Heart left ventricle (tissue), 16 donors: ENCODE measurements at regions not wholly inside any gene's neighbourhood (a gene's known extent, or its start where the extent isn't known, plus 50 kb on each side); places are given as distances from the start of the nearest gene placed in this dataset.
A peak's percentile ranks its signal among the peaks of the same experiment; 100 is the strongest.

Source experiments
- ATAC-seq, 4 donors: fragments of 200-7000 bp; cut with Tn5 transposase; one replicate each; pipeline ENCODE4 v1.9.1; 2020 to 2022; ENCODE audit warnings: moderate library complexity in 4 of 4, mild to moderate bottlenecking in 3 of 4, moderate number of reproducible peaks in 1 of 4
- DNase-seq, 5 donors: peaks; one replicate each; pipeline ENCODE4 v3.0.0-alpha.2; 2020
- H3K27ac ChIP-seq, 12 donors: fragments of 200-600 bp; sonication (generic) in 4 of 12; one replicate each; pipeline versions ENCODE4 v1.5.0 to v1.8.0; 2016 to 2022; ENCODE audit warnings: mild to moderate bottlenecking in 2 of 12
- H3K27me3 ChIP-seq, 9 donors: fragments of 200-600 bp; sonication (generic) in 2 of 9; one replicate each; pipeline versions ENCODE4 v1.5.1 to v1.8.0; 2016 to 2022; ENCODE audit warnings: mild to moderate bottlenecking in 3 of 9
- H3K36me3 ChIP-seq, 9 donors: fragments of 200-600 bp; sonication (generic) in 2 of 9; one replicate each; pipeline versions ENCODE4 v1.5.0 to v1.8.0; 2018 to 2022; ENCODE audit warnings: mild to moderate bottlenecking in 2 of 9
- H3K4me1 ChIP-seq, 12 donors: fragments of 200-600 bp; sonication (generic) in 4 of 12; one replicate each; pipeline versions ENCODE4 v1.5.0 to v1.8.0; 2016 to 2022; ENCODE audit warnings: mild to moderate bottlenecking in 3 of 12
- H3K4me3 ChIP-seq, 12 donors: fragments of 200-600 bp; sonication (generic) in 4 of 12; one replicate each; pipeline versions ENCODE4 v1.5.0 to v1.8.0; 2017 to 2022; ENCODE audit warnings: mild to moderate bottlenecking in 9 of 12, moderate library complexity in 4 of 12
- H3K9me3 ChIP-seq, 12 donors: fragments of 200-600 bp; sonication (generic) in 4 of 12; one replicate each; pipeline versions ENCODE4 v1.5.0 to v1.8.0; 2016 to 2022; ENCODE audit warnings: mild to moderate bottlenecking in 1 of 12
- CTCF ChIP-seq, 12 donors: fragments of 200-600 bp; sonication (generic) in 4 of 12; IDR thresholded peaks; one replicate each; pipeline versions ENCODE4 v1.5.0 to v1.8.0; 2018 to 2022; ENCODE audit warnings: antibody characterized with exemption in 12 of 12, mild to moderate bottlenecking in 5 of 12
- POLR2A ChIP-seq, 2 donors: fragments of 450-650 bp; IDR thresholded peaks; one replicate each; pipeline ENCODE4 v1.6.1; 2017; ENCODE audit warnings: antibody characterized with exemption in 2 of 2, mild to moderate bottlenecking in 2 of 2, moderate library complexity in 2 of 2
- WGBS, 4 donors: extraction: QIAGEN DNeasy Blood & Tissue Kit in 2 of 4; methylation state at CpG; one replicate each; pipeline versions ENCODE4 v1.1.5 to v1.1.7; 2013 to 2018; 5-methylcytosine and 5-hydroxymethylcytosine counted together
- intact Hi-C, 10 donors: fragments of 100-400 bp; cut with DNase I; formaldehyde crosslinking; loops; one replicate each; pipeline versions ENCODE4 v1.11.1 to v1.14.2; 2022
- donor health status: ischemic (EF 13 %, LVEDD 7.1; RV severe dilation, severe dysfunction).
- donor health status: healthy with polysubstance abuse.
- donor health status: DM: no; HTN: yes; CAD: no.
- donor health status: DM: no; HTN: no; CAD: no.
- donor health status: ischemic (EF 25% LVEDD 6.9; RV normal size, moderate dysfunction).
- donor health status: ischemic (EF 25% LVEDD 5.7; RV mildly dilated, moderate dysfunction).
- donor health status: healthy.
- donor health status: DM: yes; HTN: yes; CAD: no.
- donor health status: ischemic (EF 35%, LVEDD 5.7; RV mildly dilated, moderate dysfunction).
- donor health status: nonischemic (EF 11% LVEDD 7.7; RV severe dilation, severe dysfunction).
- donor health status: DM: yes; HTN: yes; CAD: no.
- donor health status: PGD.
- donor health status: ischemic (EF 29% LVEDD 5.4; RV normal size, mild dysfunction).
- donor health status: nonischemic (EF 23%, LVEDD 6.1; RV moderate dilation, normal function).

- intact Hi-C loops = loop anchor here in 1 of 10 donors (10.0 kb wide), 1 partner anchor 68 kb away; no protein-coding TSS in a partner anchor
- no peak for DNase-seq
- 80 to 90% (median 85%) methylated on average over 2 of the region's 2 CpGs for WGBS, 4 donors
- Histone ChIP-seq H3K4me3 (no peak overlapping the region), H3K27me3 (no peaks in the 10 kb centered on the region), H3K9me3 (peaks cover 0 to 37% (median 3%) of the 10 kb centered on the region in 12 donors), H3K27ac (no peak overlapping the region), H3K36me3 (no peaks in the 10 kb centered on the region), H3K4me1 (peaks cover 0 to 36% (median 15%) of the 10 kb centered on the region in 12 donors)
- no peak for ATAC-seq
- TF ChIP-seq CTCF (IDR thresholded peaks at IDR 0.05) (no peak), POLR2A (IDR thresholded peaks at IDR 0.05) (no peak)
Observed at GRCh38 chr2:215532844-215533243, 97.0 kb upstream of the FN1 start.

- no peaks in the 10 kb centered on the region for H3K36me3 ChIP-seq
- WGBS, 4 donors = 56 to 60% (median 57%) methylated on average over 5 of the region's 5 CpGs
- H3K9me3 ChIP-seq = peaks cover 0 to 37% (median 3%) of the 10 kb centered on the region in 12 donors
- H3K4me1 ChIP-seq = peaks cover 0 to 21% (median 2%) of the 10 kb centered on the region in 12 donors
- peak in 2 of 4 donors; percentile 57 to 72 for ATAC-seq
- peak overlapping the region in 9 of 12 donors; percentile 15 to 70 (median 37) for H3K27ac ChIP-seq
- H3K4me3 ChIP-seq = no peak overlapping the region
- TF ChIP-seq POLR2A (IDR thresholded peaks at IDR 0.05) (no peak), CTCF (IDR thresholded peaks at IDR 0.05) (no peak)
- intact Hi-C loops = loop anchor here in 1 of 10 donors (10.0 kb wide), 1 partner anchor 66 kb away; no protein-coding TSS in a partner anchor
- H3K27me3 ChIP-seq = no peaks in the 10 kb centered on the region
- no peak for DNase-seq
Observed at GRCh38 chr2:215531284-215531683, 95.4 kb upstream of the FN1 start.

DNA sequence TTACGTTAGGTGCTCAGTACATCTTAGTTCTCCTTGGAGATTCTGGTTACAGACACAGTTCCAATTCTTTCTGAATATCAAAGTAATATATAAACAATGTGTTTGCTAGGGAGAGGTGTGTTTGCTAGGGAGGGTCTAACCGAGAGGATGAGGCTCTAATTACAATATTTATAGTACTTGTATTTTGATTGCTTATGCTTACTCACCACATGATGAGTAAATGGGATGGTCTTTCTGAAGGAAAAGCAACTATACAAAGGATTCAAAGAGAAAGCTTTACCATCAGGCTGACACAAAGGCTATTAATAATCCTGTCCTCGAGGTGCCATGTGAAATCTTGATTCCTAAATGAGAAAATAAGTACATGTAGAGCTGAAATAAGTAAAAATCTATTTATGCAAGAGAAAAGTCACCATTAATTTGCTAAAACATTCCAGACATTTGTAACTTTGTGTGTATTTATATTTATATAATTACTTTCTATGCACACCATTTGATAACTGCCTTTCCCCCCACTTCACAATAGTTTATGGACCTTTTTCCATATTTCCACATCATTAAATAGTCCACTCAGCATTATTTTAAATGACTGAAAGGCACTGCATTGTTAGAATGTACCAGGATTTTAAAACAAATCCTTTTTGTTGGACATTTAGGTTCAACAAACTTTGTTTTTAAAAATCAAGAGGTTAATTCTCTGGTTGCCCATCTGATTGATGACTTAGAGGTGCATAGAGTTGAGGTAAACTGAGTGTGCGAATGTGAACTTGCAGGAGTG, 94.5 kb upstream of the FN1 start:
- H3K27ac ChIP-seq = peak overlapping the region in 7 of 12 donors; percentile 15 to 70 (median 37)
- no peak for ATAC-seq

More for the DNA sequence above, 94.5 kb upstream of the FN1 start:
- Histone ChIP-seq H3K4me1 (peaks cover 0 to 15% (median 0%) of the 10 kb centered on the region in 12 donors), H3K36me3 (no peaks in the 10 kb centered on the region), H3K9me3 (peaks cover 0 to 37% (median 3%) of the 10 kb centered on the region in 12 donors), H3K4me3 (no peak overlapping the region), H3K27me3 (no peaks in the 10 kb centered on the region)
- 71 to 75% (median 74%) methylated on average over 4 of the region's 4 CpGs for WGBS, 4 donors
- no peak for TF ChIP-seq CTCF (IDR thresholded peaks at IDR 0.05)
- no peak for TF ChIP-seq POLR2A (IDR thresholded peaks at IDR 0.05)
- no peak for DNase-seq
- intact Hi-C loops = loop anchor here in 1 of 10 donors (10.0 kb wide), 1 partner anchor 66 kb away; no protein-coding TSS in a partner anchor
